ENCODE measurements at regions not wholly inside any gene's neighbourhood (a gene's known extent, or its start where the extent isn't known, plus 50 kb on each side); places are given as distances from the start of the nearest gene placed in this dataset.

DNA sequence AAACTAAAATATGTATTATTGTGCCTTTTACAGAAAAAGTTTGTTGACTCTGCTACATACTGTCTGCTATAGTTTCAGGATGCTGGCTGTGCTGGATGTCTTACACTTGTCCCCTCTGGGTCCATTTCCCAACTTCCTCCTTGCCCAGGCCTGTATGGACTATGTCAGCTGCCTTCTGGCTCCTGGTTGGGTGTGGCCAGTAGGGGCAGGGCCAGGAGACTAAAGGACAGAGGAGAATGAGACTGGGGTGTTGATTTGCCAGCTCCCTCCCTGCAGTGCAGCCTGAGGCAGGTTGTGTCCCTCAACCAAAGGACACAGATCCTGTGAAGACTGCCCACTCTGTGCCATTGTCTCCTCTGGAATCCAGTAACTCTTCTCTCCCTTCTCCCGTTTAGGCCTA is 90.6 kb upstream of the UBE2E2 start:
- no peaks in the 10 kb centered on the region for H3K9me3 Mint-ChIP-seq
- peaks cover 10 to 39% of the 10 kb centered on the region in 2 donors for H3K27me3 Mint-ChIP-seq (ENCODE audit: low read depth in 2 of 2)
- TF ChIP-seq, protein P1, sequence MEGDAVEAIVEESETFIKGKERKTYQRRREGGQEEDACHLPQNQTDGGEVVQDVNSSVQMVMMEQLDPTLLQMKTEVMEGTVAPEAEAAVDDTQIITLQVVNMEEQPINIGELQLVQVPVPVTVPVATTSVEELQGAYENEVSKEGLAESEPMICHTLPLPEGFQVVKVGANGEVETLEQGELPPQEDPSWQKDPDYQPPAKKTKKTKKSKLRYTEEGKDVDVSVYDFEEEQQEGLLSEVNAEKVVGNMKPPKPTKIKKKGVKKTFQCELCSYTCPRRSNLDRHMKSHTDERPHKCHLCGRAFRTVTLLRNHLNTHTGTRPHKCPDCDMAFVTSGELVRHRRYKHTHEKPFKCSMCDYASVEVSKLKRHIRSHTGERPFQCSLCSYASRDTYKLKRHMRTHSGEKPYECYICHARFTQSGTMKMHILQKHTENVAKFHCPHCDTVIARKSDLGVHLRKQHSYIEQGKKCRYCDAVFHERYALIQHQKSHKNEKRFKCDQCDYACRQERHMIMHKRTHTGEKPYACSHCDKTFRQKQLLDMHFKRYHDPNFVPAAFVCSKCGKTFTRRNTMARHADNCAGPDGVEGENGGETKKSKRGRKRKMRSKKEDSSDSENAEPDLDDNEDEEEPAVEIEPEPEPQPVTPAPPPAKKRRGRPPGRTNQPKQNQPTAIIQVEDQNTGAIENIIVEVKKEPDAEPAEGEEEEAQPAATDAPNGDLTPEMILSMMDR (IDR thresholded peaks at IDR 0.05): no peak
- H3K27ac ChIP-seq (ENCODE audit: low read length): no peak overlapping the region
- no peaks in the 10 kb centered on the region for H3K4me1 ChIP-seq (ENCODE audit: control insufficient read depth, insufficient read depth, low read length)
- peaks cover 28 to 29% of the 10 kb centered on the region in 2 donors for H3K4me1 Mint-ChIP-seq
- no peaks in the 10 kb centered on the region for H3K36me3 ChIP-seq (ENCODE audit: control insufficient read depth, insufficient read depth, low read length)
- no peak overlapping the region for H3K4me3 Mint-ChIP-seq
- ATAC-seq (no peak), DNase-seq (no peak)
- 95% methylated on average over 1 of the region's 1 CpG for WGBS (ENCODE audit: insufficient coverage)
- H3K4me3 ChIP-seq (ENCODE audit: low read length): no peak overlapping the region
- H3K27me3 ChIP-seq (ENCODE audit: control insufficient read depth, insufficient read depth, low read length): no peaks in the 10 kb centered on the region
- intact Hi-C loops (cut with micrococcal nuclease): no loop called here
- no peaks in the 10 kb centered on the region for H3K9me3 ChIP-seq (ENCODE audit: control insufficient read depth, insufficient read depth, low read length)
- no peak overlapping the region for H3K27ac Mint-ChIP-seq
- H3K36me3 Mint-ChIP-seq: no peaks in the 10 kb centered on the region

DNA sequence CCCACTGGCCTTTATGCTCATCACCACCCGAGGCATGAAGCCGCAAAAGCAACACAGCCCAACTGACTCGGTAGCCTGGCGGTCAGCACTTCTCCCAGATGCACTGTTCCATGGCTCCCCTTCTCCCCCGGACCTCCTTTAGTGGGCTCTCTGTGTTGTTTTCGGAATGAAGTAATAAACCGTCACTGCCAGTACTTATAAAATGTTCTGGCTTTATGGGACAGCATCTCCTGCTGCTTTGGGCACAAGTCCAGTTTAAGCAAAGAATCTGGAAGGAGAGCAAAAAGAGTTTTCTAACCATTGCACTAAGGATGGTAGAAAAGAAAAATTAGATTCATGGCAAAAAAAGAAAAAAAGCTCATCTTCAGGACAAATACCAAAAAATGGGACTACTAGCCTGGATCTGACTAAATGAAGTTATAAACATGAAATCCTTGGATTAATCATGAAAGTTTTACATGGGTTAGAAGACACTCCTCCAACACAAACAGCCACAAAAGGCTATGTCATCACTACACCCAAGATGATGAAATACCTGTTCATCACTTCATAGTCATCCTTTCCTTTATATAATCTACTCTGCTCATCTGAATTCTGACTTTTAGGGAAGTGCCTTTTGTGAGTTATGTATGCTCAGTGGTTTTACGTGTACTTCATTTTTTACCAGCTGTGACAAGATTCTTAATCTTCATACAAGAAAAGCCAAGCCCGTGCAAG is 89.5 kb upstream of the UBE2E2 start:
- Histone ChIP-seq H3K4me1 (ENCODE audit: control insufficient read depth, insufficient read depth, low read length) (no peaks in the 10 kb centered on the region), H3K4me3 (ENCODE audit: low read length) (no peak overlapping the region), H3K27ac (ENCODE audit: low read length) (no peak overlapping the region), H3K27me3 (ENCODE audit: control insufficient read depth, insufficient read depth, low read length) (no peaks in the 10 kb centered on the region), H3K9me3 (ENCODE audit: control insufficient read depth, insufficient read depth, low read length) (no peaks in the 10 kb centered on the region), H3K36me3 (ENCODE audit: control insufficient read depth, insufficient read depth, low read length) (no peaks in the 10 kb centered on the region)
- WGBS (ENCODE audit: insufficient coverage): 90% methylated on average over 8 of the region's 9 CpGs
- Mint-ChIP-seq H3K36me3 (no peaks in the 10 kb centered on the region), H3K9me3 (no peaks in the 10 kb centered on the region), H3K4me1 (peaks cover 21 to 22% of the 10 kb centered on the region in 2 donors), H3K27me3 (ENCODE audit: low read depth in 2 of 2) (peaks cover 10 to 43% of the 10 kb centered on the region in 2 donors), H3K4me3 (no peak overlapping the region), H3K27ac (no peak overlapping the region)
- DNase-seq (peak in 1 of 2 donors; percentile 2), ATAC-seq (peak in 2 of 3 donors; percentile 40 to 79)
- intact Hi-C loops (cut with micrococcal nuclease): no loop called here
- TF ChIP-seq, protein P1 (IDR thresholded peaks at IDR 0.05): no peak

DNA sequence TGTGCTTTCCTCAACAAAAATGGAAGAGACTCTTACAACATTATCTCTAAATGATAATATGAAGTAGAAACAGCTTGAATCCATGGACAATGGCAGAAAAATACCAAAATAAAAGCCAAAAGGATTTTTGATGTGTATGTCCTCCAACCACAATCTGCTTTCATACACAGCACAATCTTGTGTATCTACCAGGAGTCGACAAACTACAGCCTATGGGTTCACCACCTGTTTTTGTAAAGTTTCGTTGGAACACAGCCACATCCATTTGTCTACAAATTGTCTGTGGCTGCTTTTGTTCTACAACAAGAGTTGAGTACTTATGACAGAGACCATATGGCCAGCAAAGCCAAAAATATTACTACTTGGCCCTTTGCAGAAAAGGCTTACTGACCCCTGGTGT is 88.7 kb upstream of the UBE2E2 start:
- 42% methylated on average over 2 of the region's 2 CpGs for WGBS (ENCODE audit: insufficient coverage)

More for the DNA sequence above, 88.7 kb upstream of the UBE2E2 start:
- Histone ChIP-seq H3K27me3 (ENCODE audit: control insufficient read depth, insufficient read depth, low read length) (no peaks in the 10 kb centered on the region), H3K36me3 (ENCODE audit: control insufficient read depth, insufficient read depth, low read length) (no peaks in the 10 kb centered on the region), H3K9me3 (ENCODE audit: control insufficient read depth, insufficient read depth, low read length) (no peaks in the 10 kb centered on the region), H3K4me3 (ENCODE audit: low read length) (no peak overlapping the region), H3K4me1 (ENCODE audit: control insufficient read depth, insufficient read depth, low read length) (no peaks in the 10 kb centered on the region), H3K27ac (ENCODE audit: low read length) (no peak overlapping the region)
- Mint-ChIP-seq H3K36me3 (peaks cover 5% of the 10 kb centered on the region), H3K27ac (no peak overlapping the region), H3K27me3 (ENCODE audit: low read depth in 2 of 2) (peaks cover 13 to 45% of the 10 kb centered on the region in 2 donors), H3K9me3 (no peaks in the 10 kb centered on the region), H3K4me3 (no peak overlapping the region), H3K4me1 (peaks cover 17 to 22% of the 10 kb centered on the region in 2 donors)
- DNase-seq: no peak
- TF ChIP-seq, protein P1 (IDR thresholded peaks at IDR 0.05): no peak
- no peak for ATAC-seq
- intact Hi-C loops (cut with micrococcal nuclease): no loop called here
